Lower leg skin (tissue), 4 donors: ENCODE measurements at regions not wholly inside any gene's neighbourhood (a gene's known extent, or its start where the extent isn't known, plus 50 kb on each side); places are given as distances from the start of the nearest gene placed in this dataset.
"Not testable (repeated sequence)": the region's sequence is repeated elsewhere in the genome, so short reads cannot be mapped to it uniquely, and the experiment has no call there.

ENCODE experiments used
- DNase-seq, 2 donors: peaks; one replicate each; pipeline ENCODE4 v3.0.0-alpha.2; 2019; ENCODE audit warnings: low spot score in 2 of 2
- H3K4me3 ChIP-seq: fragments of 200-600 bp; sonication (generic); 2 replicates; pipeline ENCODE4 v1.5.1; 2017; ENCODE audit warnings: mild to moderate bottlenecking, low read depth; ENCODE audit not compliant: poor library complexity, severe bottlenecking
- CTCF ChIP-seq, 3 donors: fragments of 450-650 bp; IDR thresholded peaks; one replicate each; pipeline ENCODE4 v1.5.1; 2016; ENCODE audit warnings: antibody characterized with exemption in 3 of 3, mild to moderate bottlenecking in 3 of 3, moderate library complexity in 2 of 3
- POLR2A ChIP-seq, 2 donors: fragments of 450-650 bp; IDR thresholded peaks; one replicate each; pipeline ENCODE4 v1.6.1; 2016 to 2017; ENCODE audit warnings: antibody characterized with exemption in 2 of 2, mild to moderate bottlenecking in 1 of 2, moderate library complexity in 1 of 2
- WGBS, 2 donors: methylation state at CpG; one replicate each; pipeline ENCODE4 v1.1.5; 2018; 5-methylcytosine and 5-hydroxymethylcytosine counted together
- intact Hi-C: fragments of 100-400 bp; cut with DNase I; formaldehyde crosslinking; loops from one replicate; pipeline ENCODE4 v1.15.0; 2023; ENCODE audit warnings: low total_unique reads

GRCh38 chr1:232352366-232352765 is 277.6 kb downstream of the SIPA1L2 start:
- intact Hi-C loops: no loop called here
- DNase-seq: no peak
- 93 to 94% methylated on average over 6 of the region's 6 CpGs for whole genome bisulfite sequencing, 2 donors
- TF ChIP-seq POLR2A (IDR thresholded peaks at IDR 0.05): no peak
- no peak for TF ChIP-seq CTCF (IDR thresholded peaks at IDR 0.05)
- no peak overlapping the region for H3K4me3 ChIP-seq

GRCh38 chr1:232351335-232351734 is 278.6 kb downstream of the SIPA1L2 start:
- no peak overlapping the region for H3K4me3 ChIP-seq
- WGBS, 2 donors: 84 to 97% methylated on average over 2 of the region's 2 CpGs
- intact Hi-C loops: no loop called here
- TF ChIP-seq CTCF (IDR thresholded peaks at IDR 0.05): no peak
- no peak for TF ChIP-seq POLR2A (IDR thresholded peaks at IDR 0.05)
- DNase-seq: no peak

- WGBS, 2 donors: 100% methylated on average over 1 of the region's 1 CpG
- no peak for TF ChIP-seq CTCF (IDR thresholded peaks at IDR 0.05)
- TF ChIP-seq POLR2A (IDR thresholded peaks at IDR 0.05): no peak
- no peak overlapping the region for H3K4me3 ChIP-seq
- intact Hi-C loops: no loop called here
- DNase-seq: no peak
These were observed 283.1 kb downstream of the SIPA1L2 start for GRCh38 chr1:232346844-232347243.

GRCh38 chr1:232344791-232345399 is 285.0 kb downstream of the SIPA1L2 start:
- TF ChIP-seq CTCF (IDR thresholded peaks at IDR 0.05): no peak
- no peak for TF ChIP-seq POLR2A (IDR thresholded peaks at IDR 0.05)
- DNase-seq: no peak
- WGBS, 2 donors: 69 to 80% methylated on average over 4 of the region's 4 CpGs
- intact Hi-C loops: no loop called here
- no peak overlapping the region for H3K4me3 ChIP-seq

GRCh38 chr1:232344186-232344585 is 285.7 kb downstream of the SIPA1L2 start:
- 81 to 93% methylated on average over 2 to 3 of the region's 3 CpGs for WGBS, 2 donors
- DNase-seq, H3K4me3 ChIP-seq, intact Hi-C loops: not testable (repeated sequence)

GRCh38 chr1:232340446-232340845 is 289.5 kb downstream of the SIPA1L2 start:
- no peak for TF ChIP-seq POLR2A (IDR thresholded peaks at IDR 0.05)
- TF ChIP-seq CTCF (IDR thresholded peaks at IDR 0.05): no peak
- H3K4me3 ChIP-seq: no peak overlapping the region
- DNase-seq: no peak
- 87 to 92% methylated on average over 4 of the region's 4 CpGs for WGBS, 2 donors
- intact Hi-C loops: no loop called here
